Stimulated activated CD8-positive, alpha-beta memory T cell treated with anti-CD3 and anti-CD28 coated beads, Interleukin-7, amount 100 ng/mL, for 1 hour (primary cell): ENCODE measurements at regions not wholly inside any gene's neighbourhood (a gene's known extent, or its start where the extent isn't known, plus 50 kb on each side); places are given as distances from the start of the nearest gene placed in this dataset.
A peak's percentile ranks its signal among the peaks of the same experiment; 100 is the strongest.

ENCODE experiments used
- DNase-seq, 2 donors: peaks; one replicate each; pipeline ENCODE4 v3.0.0-alpha.2; 2020; ENCODE audit warnings: low read depth in 2 of 2

DNA sequence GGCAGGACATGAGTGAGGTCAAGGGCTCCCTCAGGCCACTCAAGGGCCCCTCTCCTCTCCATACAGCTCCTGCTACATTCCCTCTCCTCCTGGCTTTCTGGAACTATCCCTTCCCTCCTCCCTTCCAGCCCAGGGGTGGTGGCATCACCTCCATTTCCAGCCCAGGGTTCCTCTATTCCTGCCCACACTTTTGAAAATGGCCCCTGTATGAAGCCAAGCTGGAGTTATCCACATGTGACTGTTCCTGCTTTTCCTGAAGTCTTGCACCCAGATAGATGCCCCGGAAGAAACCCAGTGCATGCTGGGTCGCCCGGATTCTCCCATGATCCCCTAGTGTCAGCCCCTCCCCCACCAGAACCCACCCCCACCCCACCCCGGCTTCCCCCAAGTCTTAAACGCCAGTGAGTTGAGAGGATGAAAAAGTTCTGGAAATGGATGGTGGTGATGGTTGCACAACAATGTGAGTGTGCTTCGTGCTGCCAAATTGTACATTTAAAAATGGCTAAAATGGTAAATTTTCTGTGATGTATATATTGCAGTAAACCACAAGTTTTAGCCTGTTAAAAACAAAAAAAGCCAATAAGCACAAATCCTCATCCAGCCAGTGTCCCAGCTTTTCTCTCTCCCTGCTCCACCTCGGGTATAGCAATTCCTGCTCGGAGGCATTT, 136.9 kb downstream of the SCARB1 start:
- no peak for DNase-seq

DNA sequence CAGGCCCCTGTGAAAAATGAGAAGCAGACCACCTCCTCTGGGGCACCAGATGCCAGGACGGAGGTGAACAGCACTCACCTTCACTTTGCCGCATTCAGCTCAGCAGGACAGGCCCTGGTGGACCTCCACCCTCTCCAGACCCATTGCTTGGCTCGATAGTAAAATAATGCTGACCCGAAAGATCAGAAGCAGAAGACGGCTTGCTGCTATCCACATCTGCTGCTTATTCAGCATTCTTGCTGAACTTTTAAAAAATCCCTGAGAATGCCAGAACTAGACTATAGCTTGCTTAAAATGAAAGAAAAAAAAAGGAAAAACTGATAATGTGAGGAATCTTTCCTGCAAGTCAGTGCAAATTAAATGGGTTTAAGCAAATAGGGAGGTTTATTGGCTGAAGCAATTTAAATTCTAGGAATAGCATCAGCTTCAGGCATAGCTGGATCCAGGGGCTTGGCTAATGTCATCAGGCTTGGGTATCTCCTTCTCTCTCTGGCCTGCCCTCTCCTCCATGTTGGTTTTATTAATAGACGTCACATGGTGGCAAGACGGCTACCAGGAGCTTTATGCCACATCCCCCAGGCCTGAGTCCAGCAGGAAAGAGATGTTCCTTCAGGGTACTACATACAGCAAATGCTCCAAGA, 137.9 kb downstream of the SCARB1 start:
- no peak for DNase-seq

DNA sequence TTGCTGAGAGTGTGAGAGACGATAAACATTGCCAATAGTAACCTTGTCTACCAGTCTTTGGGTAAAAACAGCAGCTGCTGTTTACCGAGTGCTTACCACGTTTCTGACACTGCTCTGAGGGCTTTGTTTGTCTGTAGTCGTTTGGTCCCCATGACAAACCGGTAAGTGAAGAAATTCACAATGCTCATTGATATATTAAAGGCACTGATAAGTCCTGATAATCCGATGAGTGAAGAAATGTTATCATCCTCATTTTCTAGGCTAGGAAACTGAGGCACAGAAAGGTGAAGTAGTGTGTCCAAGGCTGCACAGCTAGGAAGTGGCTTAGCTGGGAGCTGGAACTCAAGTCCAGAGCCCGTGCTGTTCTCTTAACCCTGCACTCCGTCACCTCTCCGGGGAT, 138.6 kb downstream of the SCARB1 start:
- no peak for DNase-seq

DNA sequence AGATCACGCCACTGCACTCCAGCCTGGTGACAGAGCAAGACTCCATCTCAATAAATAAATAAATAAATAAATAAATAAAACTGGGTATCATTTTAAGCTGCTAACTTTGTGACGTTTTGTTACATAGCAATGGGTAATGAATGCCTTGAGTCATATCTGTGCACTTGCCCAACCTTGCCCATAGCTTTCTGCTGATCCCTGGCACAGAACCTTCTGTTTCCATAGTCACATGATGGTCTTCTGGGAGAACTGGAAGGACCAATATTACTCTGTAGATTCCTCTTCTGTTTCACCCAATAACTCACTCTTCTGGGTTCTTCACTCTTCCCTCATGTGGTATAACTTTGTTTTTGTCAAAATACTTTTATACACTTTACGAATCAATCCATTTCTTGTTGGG, 140.8 kb downstream of the SCARB1 start:
- DNase-seq = no peak

DNA sequence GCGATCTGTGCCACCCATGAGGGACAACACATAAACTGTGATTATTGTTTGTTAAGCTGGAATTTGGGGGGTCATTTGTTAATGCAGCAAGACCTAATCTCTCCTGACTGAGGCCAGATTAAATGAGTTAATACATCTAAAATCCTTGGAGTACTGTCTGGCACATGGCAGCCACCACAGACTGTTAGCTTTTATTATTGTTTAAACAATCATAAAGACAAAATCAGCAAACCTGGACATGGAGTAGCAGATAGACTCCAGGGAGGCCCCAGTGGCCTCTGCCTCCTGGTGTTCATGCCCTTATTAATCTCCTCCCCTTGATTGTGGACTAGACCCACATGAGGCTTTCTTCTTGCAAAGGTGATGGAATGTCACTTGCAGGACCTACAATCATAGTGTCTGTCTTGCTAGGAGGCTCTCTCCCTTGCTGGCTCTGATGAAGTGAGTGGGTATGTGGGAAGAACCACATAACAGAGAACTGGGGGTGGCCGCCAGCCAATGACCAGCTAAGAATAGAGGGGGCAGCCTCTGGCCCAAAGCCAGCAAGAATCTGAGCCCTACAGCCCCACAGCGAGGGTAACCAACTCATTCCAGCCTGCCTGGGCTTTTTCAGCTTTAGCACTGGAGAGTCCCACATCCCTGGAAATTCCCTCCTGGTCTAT, 142.0 kb downstream of the SCARB1 start:
- no peak for DNase-seq

DNA sequence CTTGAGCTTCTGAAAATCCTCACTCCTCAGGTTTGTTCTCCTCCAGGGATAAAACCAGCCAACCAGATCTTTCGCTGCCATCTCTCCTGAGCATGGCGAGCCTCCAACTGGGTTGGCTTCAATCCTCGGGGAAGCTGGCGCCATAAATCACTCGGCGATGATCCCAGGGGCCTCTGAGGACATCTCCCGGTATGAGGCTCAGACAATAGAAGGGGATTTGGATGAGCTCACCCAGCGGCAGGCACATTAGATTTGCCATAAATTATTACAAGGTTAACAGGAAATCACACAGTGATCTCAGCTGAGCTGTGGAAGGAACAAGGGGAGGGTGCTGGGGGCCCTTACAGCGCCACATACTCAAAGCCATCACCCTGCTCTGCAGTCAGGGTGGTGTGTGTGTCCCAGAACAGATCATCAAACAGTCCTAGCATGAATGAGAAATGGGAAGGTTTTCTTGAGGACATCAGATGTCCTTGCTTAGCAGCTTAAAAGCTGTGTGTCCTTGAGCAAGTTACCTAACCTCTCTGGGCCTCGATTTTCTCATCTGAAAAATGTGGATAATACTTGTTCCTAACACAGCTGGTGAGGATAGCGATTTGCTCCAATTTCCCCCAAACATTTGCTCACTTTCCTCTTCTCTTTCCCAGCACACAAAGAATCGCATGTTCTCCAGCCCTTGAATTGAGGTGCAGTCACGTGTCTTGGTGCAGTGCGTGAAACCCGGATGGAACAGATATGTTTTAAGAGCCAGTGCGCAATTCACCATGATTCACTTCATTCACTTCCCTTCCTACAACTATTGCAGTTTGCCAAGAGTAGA, 142.8 kb downstream of the SCARB1 start:
- no peak for DNase-seq

DNA sequence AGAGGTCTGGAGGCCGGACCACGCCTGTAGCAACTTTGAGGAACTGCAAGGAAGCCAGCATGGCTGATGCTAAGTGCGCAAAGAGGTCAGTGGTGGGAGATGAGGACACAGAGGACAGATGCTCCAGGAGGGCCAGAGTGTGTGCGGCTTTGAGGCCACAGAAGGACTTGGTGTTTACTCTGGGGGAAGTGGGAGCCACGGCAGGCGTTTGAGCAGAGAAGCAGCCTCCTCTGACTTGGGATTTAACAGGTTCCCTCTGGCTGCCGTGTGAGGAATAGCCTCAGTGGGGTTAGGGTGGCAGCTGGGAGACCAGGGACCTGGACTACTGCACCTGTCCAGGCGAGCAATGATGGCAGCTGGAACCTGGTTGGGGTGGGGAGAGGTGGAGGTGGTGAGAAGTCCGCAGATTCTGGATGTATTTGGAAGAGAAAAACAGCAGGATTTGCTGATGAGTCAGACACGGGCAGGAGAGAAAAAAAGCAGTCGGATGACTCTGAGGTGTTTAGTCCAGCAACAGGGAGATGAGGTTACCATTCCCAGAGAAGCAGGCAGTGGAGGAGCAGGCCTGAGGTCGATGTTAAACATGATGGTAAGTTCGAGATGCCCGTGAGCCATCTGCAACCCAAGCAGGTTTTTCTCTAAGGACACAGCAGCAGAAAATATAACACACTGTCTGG, 143.5 kb downstream of the SCARB1 start:
- no peak for DNase-seq

DNA sequence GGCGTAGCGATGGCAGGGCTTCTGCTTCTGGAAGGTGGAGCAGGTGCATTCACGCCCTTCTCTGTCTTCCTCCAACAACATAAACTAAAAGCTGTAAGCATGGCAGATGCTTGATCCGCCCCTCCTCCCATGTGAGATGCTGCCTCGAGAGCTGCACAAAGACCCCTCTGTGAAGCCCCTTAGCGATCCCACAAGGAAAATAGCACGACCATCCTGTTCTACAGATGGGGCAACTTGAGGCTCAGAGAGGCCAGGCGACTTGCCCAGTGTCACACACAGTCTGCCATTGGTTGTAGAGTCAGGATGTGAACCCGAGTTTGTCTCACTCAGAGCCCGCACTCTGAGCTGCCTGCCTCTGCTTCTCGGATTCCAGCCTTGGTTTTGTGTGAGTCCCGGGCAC, 144.4 kb downstream of the SCARB1 start:
- DNase-seq = no peak

DNA sequence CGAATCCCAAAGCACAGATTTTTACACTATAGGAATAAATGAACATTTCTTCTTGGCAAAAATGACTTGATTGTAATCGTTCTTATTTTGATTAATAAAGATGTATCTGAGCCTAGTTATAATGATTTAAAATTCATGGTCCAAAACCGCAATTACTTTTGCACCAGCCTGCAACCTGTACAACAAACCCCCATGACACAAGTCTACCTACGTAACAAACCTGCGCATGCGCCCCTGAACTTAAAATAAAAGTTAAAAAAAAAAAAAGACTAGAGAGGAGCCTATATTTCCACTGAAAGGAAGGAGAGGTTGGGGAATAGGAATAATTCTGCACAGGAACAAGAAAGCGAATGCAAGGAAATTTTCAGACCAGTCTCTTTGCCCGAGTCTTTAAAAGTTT, 145.2 kb downstream of the SCARB1 start:
- no peak for DNase-seq

DNA sequence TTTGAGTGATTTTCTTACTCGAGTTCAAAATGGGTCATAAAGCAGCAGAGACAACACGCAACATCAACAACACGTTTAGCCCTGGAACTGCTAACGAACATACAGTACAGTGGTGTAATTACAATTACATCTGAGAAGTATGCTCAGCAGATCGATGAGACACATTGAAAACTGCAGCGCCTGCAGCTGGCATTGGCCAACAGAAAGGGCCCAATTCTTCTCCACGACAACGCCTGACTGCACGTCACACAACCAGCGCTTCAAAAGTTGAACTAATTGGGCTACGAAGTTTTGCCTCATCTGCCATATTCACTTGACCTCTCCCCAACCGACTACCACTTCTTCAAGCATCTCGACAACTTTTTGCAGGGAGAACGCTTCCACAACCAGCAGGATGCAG, 145.6 kb downstream of the SCARB1 start:
- no peak for DNase-seq

DNA sequence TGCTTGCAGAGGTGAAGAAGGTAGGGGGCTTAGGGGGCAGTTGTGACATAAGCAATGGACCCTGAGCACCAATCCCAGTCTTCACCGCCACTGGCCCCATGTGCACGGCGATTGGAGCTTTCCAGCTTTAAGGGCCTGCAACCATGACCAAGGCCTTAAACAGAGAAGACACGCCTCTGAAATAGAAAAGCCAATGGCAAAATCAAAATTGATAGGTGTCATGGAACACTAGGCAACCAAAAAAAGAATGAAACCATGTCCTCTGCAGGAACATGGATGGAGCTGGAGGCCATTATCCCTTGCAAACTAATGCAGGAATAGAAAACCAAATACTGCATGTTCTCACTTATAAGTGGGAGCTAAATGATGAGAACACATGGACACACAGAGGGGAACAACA, 146.3 kb downstream of the SCARB1 start:
- no peak for DNase-seq

DNA sequence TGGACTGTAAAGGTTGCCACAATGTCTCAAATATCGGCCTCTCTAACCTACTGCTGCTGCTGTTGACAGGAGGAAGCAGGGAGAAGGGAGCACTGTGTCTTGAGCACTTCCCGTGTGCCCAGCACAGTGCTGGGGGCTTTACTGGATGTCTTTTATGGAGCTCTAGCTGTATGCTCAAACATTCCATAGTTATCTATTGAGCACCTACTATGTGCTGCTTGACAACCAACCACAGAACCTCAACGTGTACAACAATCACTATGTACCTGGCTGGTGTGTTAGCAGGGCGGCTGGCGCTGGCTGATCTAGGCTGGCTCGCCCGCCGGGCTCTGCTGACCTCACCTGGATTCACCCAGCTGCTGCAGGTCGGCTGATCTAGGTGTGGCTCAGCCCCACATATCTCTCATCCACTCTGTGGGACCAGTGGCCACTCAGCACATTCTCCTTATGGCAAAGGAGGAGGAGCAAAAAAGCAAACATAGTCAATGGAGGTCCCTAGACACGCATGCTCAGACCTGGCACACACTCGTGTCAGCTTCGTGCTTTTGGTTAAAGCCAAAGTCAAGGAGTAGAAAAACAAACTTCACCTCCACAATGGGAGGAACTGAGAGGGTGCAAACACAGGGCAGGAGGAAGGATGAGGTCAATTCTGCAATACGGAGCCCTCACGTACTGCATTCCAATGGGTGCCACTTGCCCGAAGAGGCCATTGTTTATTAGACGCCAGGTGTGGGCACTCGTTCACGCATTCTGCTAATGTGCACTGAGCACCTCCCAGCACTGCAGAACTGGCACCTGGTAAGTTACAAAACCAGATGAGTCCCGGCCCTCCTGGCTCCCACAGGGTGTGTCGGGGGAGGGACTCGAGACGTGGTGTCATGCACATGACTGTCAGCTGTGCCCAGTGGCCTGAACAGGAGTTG, 147.2 kb downstream of the SCARB1 start:
- DNase-seq = no peak

DNA sequence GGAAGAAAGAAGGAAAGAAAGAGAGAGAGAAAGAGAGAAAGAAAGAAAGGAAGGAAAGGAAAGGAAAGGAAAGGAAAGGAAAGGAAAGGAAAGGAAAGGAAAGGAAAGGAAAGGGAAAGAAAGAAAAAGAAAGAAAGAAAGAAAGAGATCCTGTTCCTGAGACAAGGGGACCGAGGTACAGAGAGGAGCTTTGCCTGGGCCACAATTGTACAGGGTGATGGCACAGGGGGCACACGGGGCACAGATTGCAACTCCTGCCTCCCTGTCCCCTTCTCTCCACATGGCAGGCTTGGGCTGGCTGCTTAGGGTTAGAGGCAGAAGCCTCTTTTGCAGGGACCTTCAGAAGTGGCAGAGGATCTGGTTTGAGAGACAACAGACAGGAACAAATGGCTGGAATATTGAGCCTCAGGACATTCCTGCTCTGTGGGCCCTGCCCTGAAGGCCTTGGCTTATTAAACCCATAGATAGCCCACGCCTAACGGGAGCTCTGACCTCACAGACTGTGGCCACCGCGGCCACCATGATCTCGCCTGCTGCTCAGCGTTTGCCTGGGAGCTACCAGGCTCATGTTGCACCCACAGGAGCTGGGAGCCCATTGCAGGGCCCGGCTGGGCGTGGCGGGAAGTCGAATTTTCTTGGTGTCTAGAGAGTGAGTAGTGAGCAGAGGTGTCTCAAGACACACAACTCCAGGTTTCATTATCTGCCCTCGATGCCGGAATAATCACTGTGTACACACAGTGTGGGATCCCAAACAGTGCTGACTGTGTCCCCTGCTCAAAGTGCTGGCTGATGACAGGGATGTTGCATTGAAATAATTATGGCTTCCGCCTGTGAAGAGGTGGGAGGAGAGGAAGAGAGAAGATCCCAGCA, 147.9 kb upstream of the NCOR2 start:
- no peak for DNase-seq

DNA sequence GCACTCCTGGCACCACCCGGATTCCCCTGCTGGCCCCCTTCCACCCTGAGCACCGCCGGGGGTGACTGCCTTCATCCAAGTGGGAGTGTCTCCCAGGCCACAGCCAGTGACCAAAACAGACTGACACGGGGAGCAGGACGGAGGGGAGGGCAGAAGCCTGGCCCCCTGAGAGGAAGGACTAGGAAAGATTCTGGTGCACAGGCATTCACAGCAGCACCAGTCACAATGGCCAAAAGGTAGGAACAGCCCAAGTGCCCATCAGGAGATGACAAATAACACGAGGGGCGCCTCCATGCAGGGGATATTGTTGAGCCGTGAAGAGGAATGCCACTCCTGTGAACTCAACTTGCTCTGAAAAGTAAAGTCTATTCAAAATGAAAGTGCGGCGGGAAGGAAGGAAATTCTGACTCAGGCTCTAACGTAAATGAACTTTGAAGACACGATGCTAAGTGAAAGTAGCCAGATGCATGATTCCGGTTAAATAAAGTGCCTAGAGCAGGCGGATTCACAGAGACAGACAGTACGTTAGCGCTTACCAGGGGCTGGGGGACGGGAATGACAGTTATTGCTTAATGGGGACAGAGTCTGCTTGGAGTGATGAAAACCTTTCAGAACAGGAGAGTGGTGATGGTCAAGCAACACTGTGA, 146.1 kb upstream of the NCOR2 start:
- peak in 1 of 2 donors; percentile 41 for DNase-seq

DNA sequence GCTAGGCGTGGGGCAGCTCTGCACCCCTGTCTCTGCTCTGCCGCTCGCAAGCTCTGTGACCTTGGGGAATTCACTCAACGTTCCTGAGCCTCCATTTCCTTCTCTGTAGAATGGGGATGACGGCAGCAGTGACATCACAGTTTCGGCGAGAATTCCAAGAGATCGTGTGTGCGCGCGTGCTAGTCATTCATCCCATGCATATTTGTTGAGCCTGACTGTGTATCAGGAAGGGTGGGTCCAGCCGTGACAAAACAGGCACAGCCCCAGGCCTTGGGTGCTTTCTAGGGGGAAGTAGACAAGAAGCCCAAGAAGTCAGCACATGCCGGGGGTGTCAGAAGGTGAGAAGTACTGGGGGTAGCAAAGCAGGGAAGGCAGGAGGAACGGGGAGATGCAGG, 145.6 kb upstream of the NCOR2 start:
- DNase-seq = no peak

DNA sequence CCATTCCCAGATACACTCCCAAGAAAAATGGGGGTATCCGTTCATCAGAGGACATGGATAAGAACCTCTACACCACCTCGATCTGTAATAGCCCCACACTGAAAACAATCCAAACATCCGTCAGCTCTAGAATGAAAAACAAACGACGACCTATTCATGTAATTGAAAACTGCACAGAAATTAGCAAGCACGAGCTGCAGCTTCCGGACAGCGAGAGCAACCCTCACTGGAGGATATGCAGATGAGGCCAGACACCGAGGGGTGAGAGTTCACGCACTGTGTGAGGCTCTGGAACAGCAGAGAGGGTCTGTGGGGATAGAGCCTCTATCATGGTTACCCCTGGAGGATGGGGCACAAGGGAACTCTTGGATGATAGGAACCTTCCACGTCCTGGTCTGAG, 143.9 kb upstream of the NCOR2 start:
- no peak for DNase-seq

DNA sequence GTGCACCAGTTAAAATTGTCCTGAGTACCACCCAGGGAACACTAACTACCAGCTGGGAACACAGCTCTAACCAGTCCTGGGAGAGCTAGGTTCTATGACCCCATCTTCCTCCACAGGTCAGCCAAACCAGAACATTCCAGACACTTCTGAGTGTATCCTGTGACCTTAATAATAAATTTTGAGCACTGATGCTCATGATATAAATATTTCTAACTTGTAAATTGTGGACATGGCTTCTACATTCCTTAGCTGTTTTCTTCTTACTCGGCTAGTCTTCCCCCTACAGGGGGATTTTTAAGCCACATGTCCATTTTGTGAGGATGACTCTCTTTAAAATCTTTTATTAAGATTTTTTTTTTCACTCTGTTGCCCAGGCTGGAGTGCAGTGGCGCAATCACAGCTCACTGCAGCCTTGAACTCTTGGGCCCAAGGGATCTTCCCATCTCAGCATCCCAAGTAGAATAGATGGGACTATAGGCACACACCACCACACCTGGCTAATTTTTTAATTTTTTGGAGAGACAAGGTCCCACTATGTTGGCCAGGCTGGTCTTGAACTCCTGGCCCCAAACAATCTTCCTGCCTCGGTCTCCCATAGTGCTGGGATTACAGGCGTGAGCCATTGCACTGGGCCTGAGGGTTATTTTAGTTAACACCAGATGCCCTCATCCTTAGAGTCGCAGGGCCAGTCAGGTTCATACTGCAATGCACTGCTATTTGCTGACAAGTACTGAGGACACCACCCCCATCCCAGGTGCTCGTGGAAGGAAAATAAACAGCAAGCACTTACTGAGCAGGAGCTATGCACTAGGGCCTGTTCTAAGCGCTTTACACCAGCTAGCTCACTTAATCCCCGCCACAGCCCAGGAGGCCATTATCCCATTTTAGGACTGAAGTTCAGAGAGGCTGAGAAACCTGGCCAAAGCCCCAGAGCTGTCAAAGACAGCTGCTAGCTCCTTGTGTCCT, 142.6 kb upstream of the NCOR2 start:
- DNase-seq = no peak

DNA sequence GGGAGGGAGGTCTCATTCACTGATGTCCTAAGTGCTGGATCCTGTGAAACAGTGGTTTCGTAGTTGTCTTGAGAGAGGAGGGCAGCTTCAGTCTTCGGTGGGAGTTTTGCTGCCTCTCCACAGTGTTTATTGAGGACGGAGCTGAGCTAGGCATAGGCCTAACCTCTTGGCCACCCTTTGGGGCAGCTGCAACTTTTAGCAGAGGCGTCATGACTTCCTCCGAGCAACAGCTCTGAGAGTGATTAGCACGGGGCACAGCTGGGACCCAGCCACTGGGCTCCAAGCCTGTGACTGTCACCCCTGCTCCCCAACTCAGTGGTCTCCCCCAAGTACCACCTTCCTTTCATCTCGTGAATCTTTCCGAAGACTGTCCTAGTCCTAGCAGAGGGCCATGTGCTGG, 139.9 kb upstream of the NCOR2 start:
- DNase-seq = no peak
